ENCODE measurements at regions not wholly inside any gene's neighbourhood (a gene's known extent, or its start where the extent isn't known, plus 50 kb on each side); places are given as distances from the start of the nearest gene placed in this dataset.
A peak's percentile ranks its signal among the peaks of the same experiment; 100 is the strongest.

DNA sequence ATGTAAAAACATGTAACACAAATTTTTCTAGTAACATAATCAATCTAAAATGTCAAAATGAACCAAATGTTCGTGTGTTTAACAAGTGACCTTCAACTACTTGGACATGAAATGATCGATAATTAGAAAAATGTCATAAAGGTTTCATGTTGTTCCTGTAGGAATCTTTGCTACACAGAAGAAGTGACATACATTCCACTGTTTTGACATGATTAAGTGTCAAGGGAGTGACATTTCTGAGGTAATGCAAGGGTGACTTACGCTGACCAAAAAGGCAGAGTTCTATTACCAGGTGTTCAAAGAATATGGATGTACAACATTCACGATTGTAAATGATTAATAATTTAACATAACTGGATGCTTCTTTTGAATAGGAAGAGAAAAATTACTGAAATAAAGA, 131.1 kb upstream of the ROBO1 start:
- no peak for DNase-seq (ENCODE audit: insufficient read length, low spot score)
- TF ChIP-seq, protein P1, sequence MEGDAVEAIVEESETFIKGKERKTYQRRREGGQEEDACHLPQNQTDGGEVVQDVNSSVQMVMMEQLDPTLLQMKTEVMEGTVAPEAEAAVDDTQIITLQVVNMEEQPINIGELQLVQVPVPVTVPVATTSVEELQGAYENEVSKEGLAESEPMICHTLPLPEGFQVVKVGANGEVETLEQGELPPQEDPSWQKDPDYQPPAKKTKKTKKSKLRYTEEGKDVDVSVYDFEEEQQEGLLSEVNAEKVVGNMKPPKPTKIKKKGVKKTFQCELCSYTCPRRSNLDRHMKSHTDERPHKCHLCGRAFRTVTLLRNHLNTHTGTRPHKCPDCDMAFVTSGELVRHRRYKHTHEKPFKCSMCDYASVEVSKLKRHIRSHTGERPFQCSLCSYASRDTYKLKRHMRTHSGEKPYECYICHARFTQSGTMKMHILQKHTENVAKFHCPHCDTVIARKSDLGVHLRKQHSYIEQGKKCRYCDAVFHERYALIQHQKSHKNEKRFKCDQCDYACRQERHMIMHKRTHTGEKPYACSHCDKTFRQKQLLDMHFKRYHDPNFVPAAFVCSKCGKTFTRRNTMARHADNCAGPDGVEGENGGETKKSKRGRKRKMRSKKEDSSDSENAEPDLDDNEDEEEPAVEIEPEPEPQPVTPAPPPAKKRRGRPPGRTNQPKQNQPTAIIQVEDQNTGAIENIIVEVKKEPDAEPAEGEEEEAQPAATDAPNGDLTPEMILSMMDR (IDR thresholded peaks at IDR 0.05; ENCODE audit: insufficient read depth, missing control alignments): no peak
- FAIRE-seq: peak; percentile 46

DNA sequence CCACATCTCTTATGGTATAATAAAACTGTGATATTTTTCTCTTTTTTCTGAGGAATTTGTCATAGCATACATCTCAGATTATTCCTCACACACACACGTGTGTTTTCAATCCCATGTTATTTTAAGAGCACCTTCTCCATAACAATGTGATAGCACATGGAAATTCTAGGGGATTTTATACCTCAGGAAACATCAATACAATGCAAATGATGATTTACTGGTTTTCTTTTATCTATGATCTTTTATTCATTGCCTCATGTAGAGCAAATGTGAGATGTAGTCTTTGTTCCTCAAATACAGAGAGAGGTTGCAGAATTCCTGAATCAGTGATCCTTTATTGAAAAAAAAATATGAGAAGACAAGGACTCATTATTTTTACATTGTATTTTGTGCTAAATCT, 128.3 kb upstream of the ROBO1 start:
- FAIRE-seq (no peak), DNase-seq (ENCODE audit: insufficient read length, low spot score) (no peak)
- TF ChIP-seq, protein P1 (IDR thresholded peaks at IDR 0.05; ENCODE audit: insufficient read depth, missing control alignments): no peak

- no peak for DNase-seq (ENCODE audit: insufficient read length, low spot score)
- TF ChIP-seq, protein P1 (IDR thresholded peaks at IDR 0.05; ENCODE audit: insufficient read depth, missing control alignments): no peak
- FAIRE-seq: peak; percentile 58
Measured at GRCh38 chr3:79887213-79887612, 119.4 kb upstream of the ROBO1 start.

GRCh38 chr3:79886204-79886603, 118.4 kb upstream of the ROBO1 start:
- FAIRE-seq (no peak), DNase-seq (ENCODE audit: insufficient read length, low spot score) (no peak)
- TF ChIP-seq, protein P1 (IDR thresholded peaks at IDR 0.05; ENCODE audit: insufficient read depth, missing control alignments): no peak

DNA sequence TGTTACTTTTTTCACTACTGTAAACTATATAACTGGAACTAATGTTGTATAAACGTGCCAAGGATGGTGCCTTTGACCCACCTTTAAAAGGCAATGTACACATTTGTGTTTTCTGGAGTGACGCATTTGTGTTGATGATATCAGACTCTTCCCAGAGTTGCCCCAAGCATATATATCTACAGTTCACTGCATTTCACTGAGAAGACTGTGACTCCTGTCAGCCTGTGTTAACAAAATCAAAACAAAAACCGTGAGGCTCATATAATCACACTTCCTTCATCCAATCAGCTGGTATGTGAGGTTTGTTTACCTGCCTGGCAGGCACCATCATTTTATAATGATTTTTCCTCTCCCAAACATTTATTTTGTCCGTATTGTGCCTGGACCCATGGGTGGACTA, 117.6 kb upstream of the ROBO1 start:
- DNase-seq (ENCODE audit: insufficient read length, low spot score) (no peak), FAIRE-seq (no peak)
- TF ChIP-seq, protein P1 (IDR thresholded peaks at IDR 0.05; ENCODE audit: insufficient read depth, missing control alignments): no peak

- DNase-seq (ENCODE audit: insufficient read length, low spot score) (no peak), FAIRE-seq (no peak)
- TF ChIP-seq, protein P1 (IDR thresholded peaks at IDR 0.05; ENCODE audit: insufficient read depth, missing control alignments): no peak
Measured at GRCh38 chr3:79884354-79884753, 116.6 kb upstream of the ROBO1 start.

- DNase-seq (ENCODE audit: insufficient read length, low spot score) (no peak), FAIRE-seq (no peak)
- TF ChIP-seq, protein P1 (IDR thresholded peaks at IDR 0.05; ENCODE audit: insufficient read depth, missing control alignments): no peak
Measured at GRCh38 chr3:79881431-79881830, 113.6 kb upstream of the ROBO1 start.
